Neural cell (in vitro differentiated cells): ENCODE measurements at regions not wholly inside any gene's neighbourhood (a gene's known extent, or its start where the extent isn't known, plus 50 kb on each side); places are given as distances from the start of the nearest gene placed in this dataset.

ENCODE experiments used
- EP300 ChIP-seq: fragments of 450-650 bp; conservative IDR thresholded peaks from 2 replicates; pipeline ENCODE4 v1.6.1; 2014; ENCODE audit warnings: antibody characterized with exemption, mild to moderate bottlenecking, moderate library complexity; ENCODE audit not compliant: poor library complexity, severe bottlenecking
- EZH2 ChIP-seq: fragments of 200-600, 300-800 bp; shearing (Covaris generic), sonication (generic); IDR thresholded peaks from 2 replicates; pipeline ENCODE4 v1.6.1; 2014; ENCODE audit warnings: antibody characterized with exemption, low read length, borderline replicate concordance, mild to moderate bottlenecking; ENCODE audit not compliant: insufficient read depth, poor library complexity, severe bottlenecking
- POLR2AphosphoS5 ChIP-seq: IDR thresholded peaks from 2 replicates; pipeline ENCODE4 v1.6.1; 2012
- RAD21 ChIP-seq: fragments of 450-650 bp; conservative IDR thresholded peaks from 2 replicates; pipeline ENCODE4 v1.6.1; 2014; ENCODE audit warnings: antibody characterized with exemption, mild to moderate bottlenecking, moderate library complexity
- SMC3 ChIP-seq: fragments of 450-650 bp; conservative IDR thresholded peaks from 2 replicates; pipeline ENCODE4 v1.6.1; 2014; ENCODE audit warnings: antibody characterized with exemption, mild to moderate bottlenecking, moderate library complexity; ENCODE audit not compliant: poor library complexity
- TAF1 ChIP-seq: IDR thresholded peaks from 2 replicates; pipeline ENCODE4 v1.6.1; 2012; ENCODE audit warnings: low read depth
- TF ChIP-seq, protein P1 (sequence below): fragments of 450-650 bp; IDR thresholded peaks from 2 replicates; pipeline ENCODE4 v1.5.1; 2014; ENCODE audit warnings: antibody characterized with exemption, mild to moderate bottlenecking, moderate library complexity; ENCODE audit not compliant: poor library complexity, severe bottlenecking

DNA sequence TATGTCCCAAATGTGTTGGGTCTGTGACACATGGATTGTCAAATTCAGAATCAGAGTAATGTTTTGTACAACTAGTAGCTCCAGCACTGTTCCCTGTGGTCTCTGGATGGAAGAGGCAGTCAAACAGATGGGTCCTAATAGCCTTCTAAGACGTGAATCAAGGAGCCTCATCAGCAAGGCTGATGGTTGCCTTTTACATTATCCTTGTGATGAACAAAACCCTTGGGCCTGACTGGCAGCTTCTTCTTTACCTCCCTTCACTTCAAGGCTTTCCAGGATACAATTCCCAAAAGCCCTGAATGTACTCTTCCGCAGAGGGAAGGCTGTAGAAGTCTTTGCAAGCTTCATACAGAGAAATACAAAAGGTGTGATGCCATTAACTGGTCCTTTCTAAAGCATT lies 633.3 kb downstream of the USP25 start:
- TF ChIP-seq, protein P1, sequence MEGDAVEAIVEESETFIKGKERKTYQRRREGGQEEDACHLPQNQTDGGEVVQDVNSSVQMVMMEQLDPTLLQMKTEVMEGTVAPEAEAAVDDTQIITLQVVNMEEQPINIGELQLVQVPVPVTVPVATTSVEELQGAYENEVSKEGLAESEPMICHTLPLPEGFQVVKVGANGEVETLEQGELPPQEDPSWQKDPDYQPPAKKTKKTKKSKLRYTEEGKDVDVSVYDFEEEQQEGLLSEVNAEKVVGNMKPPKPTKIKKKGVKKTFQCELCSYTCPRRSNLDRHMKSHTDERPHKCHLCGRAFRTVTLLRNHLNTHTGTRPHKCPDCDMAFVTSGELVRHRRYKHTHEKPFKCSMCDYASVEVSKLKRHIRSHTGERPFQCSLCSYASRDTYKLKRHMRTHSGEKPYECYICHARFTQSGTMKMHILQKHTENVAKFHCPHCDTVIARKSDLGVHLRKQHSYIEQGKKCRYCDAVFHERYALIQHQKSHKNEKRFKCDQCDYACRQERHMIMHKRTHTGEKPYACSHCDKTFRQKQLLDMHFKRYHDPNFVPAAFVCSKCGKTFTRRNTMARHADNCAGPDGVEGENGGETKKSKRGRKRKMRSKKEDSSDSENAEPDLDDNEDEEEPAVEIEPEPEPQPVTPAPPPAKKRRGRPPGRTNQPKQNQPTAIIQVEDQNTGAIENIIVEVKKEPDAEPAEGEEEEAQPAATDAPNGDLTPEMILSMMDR = no peak
- no peak for TF ChIP-seq EZH2
- no peak for TF ChIP-seq EP300
- no peak for TF ChIP-seq TAF1
- TF ChIP-seq RAD21 = no peak
- no peak for TF ChIP-seq POLR2AphosphoS5
- no peak for TF ChIP-seq SMC3
